ENCODE measurements at regions not wholly inside any gene's neighbourhood (a gene's known extent, or its start where the extent isn't known, plus 50 kb on each side); places are given as distances from the start of the nearest gene placed in this dataset.
"Not testable (repeated sequence)": the region's sequence is repeated elsewhere in the genome, so short reads cannot be mapped to it uniquely, and the experiment has no call there.

GRCh38 chr6:90887764-90888163 lies 300.9 kb upstream of the MAP3K7 start:
- DNase-seq (ENCODE audit: low spot score) (no peak), ATAC-seq (no peak)

GRCh38 chr6:90885611-90886056 lies 298.8 kb upstream of the MAP3K7 start:
- DNase-seq (ENCODE audit: low spot score), result no peak

DNA sequence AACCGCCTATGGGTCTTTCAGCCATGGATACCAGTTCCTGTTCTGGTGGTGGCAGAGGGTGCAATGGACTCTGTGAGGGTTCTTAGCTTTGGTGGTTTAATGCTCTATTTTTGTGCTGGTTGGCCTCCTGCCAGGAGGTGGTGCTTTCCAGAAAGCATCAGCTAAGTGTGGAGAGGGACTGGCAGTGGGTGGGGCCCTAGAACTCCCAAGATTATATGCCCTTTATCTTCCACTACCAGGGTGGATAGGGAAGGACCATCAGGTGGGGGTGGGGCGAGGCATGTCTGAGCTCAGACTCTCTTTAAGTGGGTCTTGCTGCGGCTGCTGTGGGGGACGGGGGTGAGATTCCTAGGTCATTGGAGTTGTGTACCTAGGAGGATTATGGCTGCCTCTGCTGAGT lies 298.3 kb upstream of the MAP3K7 start:
- ATAC-seq; DNase-seq (ENCODE audit: low spot score): not testable (repeated sequence)

More at GRCh38 chr6:90885611-90886056, 298.8 kb upstream of the MAP3K7 start:
- ATAC-seq, result no peak

- no peak for ATAC-seq
Measured at GRCh38 chr6:90877616-90878015, 290.7 kb upstream of the MAP3K7 start.

DNA sequence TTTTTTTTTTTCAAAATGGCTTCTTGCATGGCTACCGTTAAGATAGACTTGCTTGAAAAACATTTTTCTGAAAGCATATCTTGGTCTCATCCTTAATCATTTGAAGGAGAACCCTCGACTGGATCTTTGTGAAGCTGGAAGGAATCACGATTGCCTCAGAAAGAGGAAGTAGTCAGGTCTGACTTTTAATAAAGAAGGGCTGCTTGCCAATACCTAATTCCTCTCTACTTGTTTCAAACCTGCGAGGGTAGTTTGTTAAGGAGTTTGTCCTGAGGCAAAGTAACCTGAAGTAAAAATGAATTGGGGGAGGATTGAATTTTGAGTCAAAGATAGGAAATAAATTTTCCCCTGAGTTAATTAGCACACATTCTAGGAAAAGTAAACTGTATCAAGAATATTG lies 288.1 kb upstream of the MAP3K7 start:
- ATAC-seq (no peak), DNase-seq (ENCODE audit: low spot score) (no peak)

More at GRCh38 chr6:90877616-90878015, 290.7 kb upstream of the MAP3K7 start:
- DNase-seq (ENCODE audit: low spot score), result no peak

DNA sequence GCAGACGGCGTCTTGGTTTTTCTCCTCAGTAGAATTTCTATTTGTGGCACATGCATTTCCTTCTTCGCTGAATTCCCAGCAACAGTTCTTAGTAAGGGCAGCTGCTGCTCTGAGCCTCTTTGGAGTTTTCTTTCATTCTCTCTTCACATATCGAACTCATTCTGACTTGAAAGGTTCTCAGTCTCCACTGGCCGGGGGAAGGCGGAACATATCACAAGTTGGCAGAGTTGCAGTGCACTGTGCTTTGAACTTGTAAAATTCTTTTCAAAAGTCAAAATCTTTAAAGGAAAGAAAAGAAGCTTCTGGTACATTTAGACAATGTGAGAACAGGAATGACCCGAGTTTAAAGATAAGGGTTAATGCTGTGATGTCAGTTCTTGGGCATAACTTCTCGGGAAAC lies 286.1 kb upstream of the MAP3K7 start:
- ATAC-seq (no peak), DNase-seq (ENCODE audit: low spot score) (no peak)

DNA sequence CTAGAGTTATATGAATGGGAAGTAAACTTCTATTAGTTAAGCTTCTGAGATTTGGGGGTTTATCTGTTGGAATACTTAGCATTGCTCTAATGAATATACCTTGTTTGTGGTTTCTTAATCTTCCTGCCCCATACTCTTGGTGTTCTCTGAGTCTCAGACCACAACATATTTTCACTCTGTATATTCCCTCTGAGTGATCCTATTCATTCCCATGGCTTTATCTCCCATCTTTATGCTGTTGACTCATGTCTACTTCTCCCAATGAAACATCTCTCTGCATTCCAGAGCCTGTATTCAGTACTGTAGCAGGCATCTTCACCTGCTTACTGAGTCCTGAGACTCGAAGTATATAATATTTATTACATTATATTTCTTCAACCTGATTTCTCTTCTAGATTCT lies 283.7 kb upstream of the MAP3K7 start:
- DNase-seq (ENCODE audit: low spot score), result no peak
- ATAC-seq, result no peak

- ATAC-seq, result no peak
- no peak for DNase-seq (ENCODE audit: low spot score)
Measured at GRCh38 chr6:90868656-90869055, 281.8 kb upstream of the MAP3K7 start.

DNA sequence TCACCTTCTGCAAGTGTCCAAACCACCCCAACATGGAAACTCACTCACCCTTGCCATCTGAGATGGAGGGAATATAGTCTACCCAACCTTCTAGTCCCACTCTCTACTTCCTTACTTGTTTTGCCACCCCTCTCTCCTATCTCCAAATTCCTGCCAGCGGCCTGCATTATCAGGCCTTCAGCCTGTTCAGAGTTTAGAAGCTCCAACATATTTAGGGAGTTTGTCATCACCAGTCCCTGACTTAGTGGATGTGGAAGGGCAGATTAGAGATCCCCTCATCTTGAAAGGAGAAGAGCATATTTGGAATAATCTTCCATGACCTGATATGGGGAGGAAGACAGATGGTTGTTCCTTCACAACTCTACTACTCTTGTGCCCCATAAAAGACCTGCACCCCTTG lies 281.4 kb upstream of the MAP3K7 start:
- DNase-seq (ENCODE audit: low spot score) (no peak), ATAC-seq (no peak)

GRCh38 chr6:90865513-90865912 lies 278.6 kb upstream of the MAP3K7 start:
- no peak for ATAC-seq
- no peak for DNase-seq (ENCODE audit: low spot score)

DNA sequence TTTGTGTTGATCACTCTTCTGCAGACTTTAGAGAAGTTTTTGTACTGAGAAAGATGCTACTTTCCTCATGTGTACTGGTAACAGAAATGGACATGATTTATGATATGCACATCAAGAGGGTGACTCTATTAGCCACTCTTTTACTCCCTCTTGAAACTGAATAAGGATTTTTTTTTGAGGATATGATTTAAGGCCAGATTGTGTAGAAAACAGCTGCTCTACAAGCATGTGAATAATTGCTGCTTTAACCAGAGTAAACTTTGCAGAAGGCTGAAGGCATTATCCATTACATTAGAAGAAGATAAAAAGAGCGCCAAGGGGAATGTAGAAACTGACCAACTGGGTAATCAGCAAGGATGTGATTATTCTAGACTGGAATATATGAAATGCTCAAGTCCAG lies 276.2 kb upstream of the MAP3K7 start:
- ATAC-seq, result no peak
- no peak for DNase-seq (ENCODE audit: low spot score)

DNA sequence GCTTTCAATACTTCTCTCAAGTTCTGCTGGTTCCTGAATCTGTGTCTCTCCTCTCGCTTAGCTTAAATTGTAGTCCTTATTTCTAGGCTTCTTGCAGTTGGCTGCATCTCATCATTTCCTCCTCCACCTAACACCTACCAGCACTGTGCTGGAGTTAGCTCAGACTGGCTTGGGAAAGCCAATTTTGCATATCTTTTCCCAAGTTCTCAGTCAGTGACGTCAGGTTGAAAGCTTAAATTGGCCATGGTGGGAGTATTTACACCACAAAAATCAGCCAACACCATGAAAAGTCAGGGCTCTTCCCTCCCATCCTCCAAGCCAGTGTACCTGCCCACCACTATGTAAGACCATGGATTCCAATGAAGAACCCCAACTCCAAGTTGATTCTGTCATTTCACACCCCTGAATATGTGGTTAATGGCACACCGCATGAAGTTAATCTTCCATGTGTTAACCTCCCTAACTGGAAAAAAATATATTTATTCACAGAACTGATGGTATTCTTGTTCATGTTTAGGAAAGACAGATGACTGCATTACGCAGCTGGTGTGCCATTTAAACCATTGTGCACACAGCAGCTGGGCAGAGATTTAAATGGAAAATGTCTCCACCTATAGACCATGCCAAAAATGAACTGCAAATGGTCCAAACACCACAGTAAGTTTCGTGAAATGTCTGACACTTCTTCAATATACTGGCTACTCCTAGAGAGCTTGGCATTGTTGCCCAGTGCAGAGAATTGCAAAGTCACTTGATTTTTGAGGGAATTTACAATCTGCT lies 274.1 kb upstream of the MAP3K7 start:
- DNase-seq (ENCODE audit: low spot score) (no peak), ATAC-seq (no peak)

DNA sequence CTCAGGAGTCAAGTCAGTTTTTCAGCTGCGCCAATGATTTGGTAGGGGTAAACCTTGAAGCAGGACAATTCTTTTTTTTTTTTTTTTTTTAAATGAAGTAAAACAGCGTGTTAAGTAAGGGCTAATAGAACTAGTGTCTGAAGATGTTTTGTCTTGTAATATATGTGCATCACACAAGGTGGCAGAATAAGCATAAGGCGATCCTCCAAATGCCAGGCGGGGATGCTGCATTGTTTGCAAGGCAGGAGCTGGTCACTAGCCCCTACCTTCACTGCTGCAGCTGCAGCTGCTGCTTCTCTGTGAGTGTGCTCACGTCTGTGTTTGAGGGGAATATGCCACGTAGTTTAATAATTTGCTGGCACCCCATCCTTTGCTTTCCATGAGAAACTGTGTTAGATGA lies 272.7 kb upstream of the MAP3K7 start:
- no peak for DNase-seq (ENCODE audit: low spot score)
- ATAC-seq, result no peak

- no peak for ATAC-seq
Measured at GRCh38 chr6:90859056-90859455, 272.2 kb upstream of the MAP3K7 start.

DNA sequence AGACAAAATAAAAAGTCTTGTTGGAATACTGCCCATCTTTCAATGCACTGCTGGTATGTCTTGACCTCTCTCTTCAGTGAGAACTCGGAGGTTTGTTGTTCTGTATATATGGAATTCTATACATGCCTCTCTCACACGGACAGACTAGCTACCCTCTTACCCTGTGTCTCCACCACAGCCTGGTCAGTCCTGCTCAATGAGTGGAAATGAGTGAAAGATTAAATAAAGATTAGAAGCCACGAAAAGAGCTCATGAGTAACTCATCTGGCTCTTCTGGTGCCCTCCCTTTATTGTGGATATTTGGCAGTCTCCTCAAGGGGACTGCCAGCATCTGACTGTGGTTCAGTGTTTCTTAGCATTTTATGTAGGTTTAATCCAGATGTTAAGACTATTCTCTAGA lies 262.8 kb upstream of the MAP3K7 start:
- DNase-seq (ENCODE audit: low spot score) (no peak), ATAC-seq (no peak)

More at GRCh38 chr6:90859056-90859455, 272.2 kb upstream of the MAP3K7 start:
- no peak for DNase-seq (ENCODE audit: low spot score)

DNA sequence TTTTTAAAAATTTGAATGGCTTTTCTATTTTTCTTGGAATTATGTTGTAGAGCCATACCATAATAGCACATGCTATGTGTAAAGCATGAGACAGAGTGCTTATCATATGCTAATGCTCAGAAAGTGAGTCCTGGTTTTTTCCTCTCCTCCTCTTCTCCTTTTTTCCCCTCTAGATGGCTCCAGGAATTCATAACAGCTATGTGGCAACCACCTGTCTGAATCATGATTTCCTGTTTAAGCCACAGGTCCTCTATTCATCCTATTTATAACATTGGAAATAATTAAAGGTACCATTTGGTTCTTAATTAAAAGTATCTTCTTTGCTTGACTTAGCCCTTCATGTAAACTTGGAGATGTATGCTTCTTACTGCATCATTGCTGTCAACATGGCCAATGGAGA lies 260.0 kb upstream of the MAP3K7 start:
- no peak for ATAC-seq
- no peak for DNase-seq (ENCODE audit: low spot score)

- ATAC-seq, result no peak
- DNase-seq (ENCODE audit: low spot score), result no peak
Measured at GRCh38 chr6:90835596-90836212, 248.8 kb upstream of the MAP3K7 start.

DNA sequence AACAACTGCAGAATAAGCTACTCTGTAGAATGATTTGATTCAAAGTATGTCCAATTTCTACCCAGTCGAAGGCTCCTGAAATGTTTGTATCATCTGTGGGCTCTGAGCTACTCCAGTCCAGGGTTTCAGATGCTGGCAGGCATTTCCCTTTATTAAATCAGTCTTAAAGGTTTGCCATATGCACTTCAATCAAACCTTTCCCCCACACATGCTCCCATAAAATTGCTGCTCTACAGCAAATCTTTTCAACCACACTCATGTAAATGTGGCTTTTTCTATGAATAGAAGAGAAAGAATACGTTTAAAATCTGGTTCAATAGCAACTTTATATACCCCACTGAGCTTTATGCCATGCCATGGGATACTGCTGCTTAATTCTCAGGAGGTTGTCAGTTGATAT lies 242.4 kb upstream of the MAP3K7 start:
- ATAC-seq, result no peak

DNA sequence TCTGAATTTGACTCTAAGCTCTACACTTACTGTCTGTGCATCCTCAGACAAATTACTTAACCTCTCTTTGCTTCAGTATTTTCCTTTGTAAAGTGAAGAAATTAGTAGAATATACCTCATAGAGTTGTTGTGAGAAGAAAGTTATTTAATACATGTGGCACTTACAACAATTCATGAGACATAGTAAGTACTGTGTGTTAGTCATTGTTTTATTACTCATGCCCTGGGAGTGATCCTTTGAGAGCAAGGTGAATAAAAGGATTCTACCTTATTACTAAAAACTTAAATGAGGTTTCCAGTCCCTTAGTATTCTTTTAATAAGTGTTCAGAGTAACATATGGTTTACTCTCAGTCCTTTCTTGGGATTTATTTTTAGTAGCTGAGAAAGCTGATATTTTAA lies 233.6 kb upstream of the MAP3K7 start:
- DNase-seq (ENCODE audit: low spot score) (no peak), ATAC-seq (no peak)

More for the DNA sequence above, 242.4 kb upstream of the MAP3K7 start:
- DNase-seq (ENCODE audit: low spot score), result no peak

GRCh38 chr6:90819483-90819882 lies 232.6 kb upstream of the MAP3K7 start:
- ATAC-seq (no peak), DNase-seq (ENCODE audit: low spot score) (no peak)

GRCh38 chr6:90818163-90818562 lies 231.3 kb upstream of the MAP3K7 start:
- DNase-seq (ENCODE audit: low spot score) (no peak), ATAC-seq (no peak)

DNA sequence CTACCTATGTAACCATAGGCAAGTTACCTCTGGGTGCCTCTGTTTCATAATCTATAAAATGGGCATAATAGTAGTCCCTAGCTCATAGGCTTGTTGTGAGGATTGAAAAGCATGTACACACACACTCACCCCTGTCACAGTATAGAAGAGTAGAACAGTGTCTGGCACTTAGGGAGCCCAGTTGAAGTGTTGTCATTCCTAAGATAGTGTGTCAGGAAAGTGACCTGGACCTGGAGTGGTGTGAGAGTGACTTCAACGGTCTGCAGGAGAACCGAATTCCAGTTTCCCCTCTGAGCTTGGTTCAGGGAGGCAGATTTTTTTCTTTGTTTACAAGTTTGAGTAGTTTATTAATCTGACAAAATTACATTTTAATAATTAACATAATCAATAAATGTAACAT lies 229.9 kb upstream of the MAP3K7 start:
- DNase-seq (ENCODE audit: low spot score) (no peak), ATAC-seq (no peak)
